GM23338 (cell line): ENCODE measurements at regions not wholly inside any gene's neighbourhood (a gene's known extent, or its start where the extent isn't known, plus 50 kb on each side); places are given as distances from the start of the nearest gene placed in this dataset.

Source experiments
- ATAC-seq: fragments of 200-7000 bp; cut with Tn5 transposase; 3 replicates; pipeline ENCODE4 v1.9.1; 2020
- DNase-seq: peaks from one replicate; pipeline ENCODE4 v3.0.0-alpha.2; 2015; ENCODE audit warnings: low spot score
- H2AFZ ChIP-seq: fragments of 200-600 bp; sonication (generic); 2 replicates; pipeline ENCODE4 v1.8.0; 2016; ENCODE audit warnings: antibody characterized with exemption, mild to moderate bottlenecking, moderate library complexity
- H3F3A ChIP-seq: fragments of 200-600 bp; sonication (generic); replicated peaks from 2 replicates; pipeline ENCODE4 v1.8.0; 2017; ENCODE audit warnings: antibody characterized with exemption, mixed run types, low read depth
- H3K27ac ChIP-seq: fragments of 200-600 bp; sonication (generic); 2 replicates; pipeline ENCODE4 v1.6.1; 2016; ENCODE audit warnings: low read depth
- H3K27me3 ChIP-seq: fragments of 200-600 bp; sonication (generic); 2 replicates; pipeline ENCODE4 v1.8.0; 2016; ENCODE audit warnings: mild to moderate bottlenecking, mixed run types, moderate library complexity; ENCODE audit not compliant: insufficient read depth
- H3K36me3 ChIP-seq: fragments of 200-600 bp; sonication (generic); 2 replicates; pipeline ENCODE4 v1.8.0; 2016; ENCODE audit warnings: mild to moderate bottlenecking; ENCODE audit not compliant: insufficient read depth
- H3K4me1 ChIP-seq: fragments of 200-600 bp; sonication (generic); 2 replicates; pipeline ENCODE4 v1.8.0; 2016; ENCODE audit warnings: mild to moderate bottlenecking, moderate library complexity; ENCODE audit not compliant: insufficient read depth
- H3K4me2 ChIP-seq: fragments of 200-600 bp; sonication (generic); 2 replicates; pipeline ENCODE4 v1.7.1; 2017; ENCODE audit warnings: mixed run types
- H3K4me3 ChIP-seq: fragments of 200-600 bp; sonication (generic); 2 replicates; pipeline ENCODE4 v1.6.1; 2016; ENCODE audit warnings: mixed run types
- H3K79me2 ChIP-seq: fragments of 200-600 bp; sonication (generic); replicated peaks from 2 replicates; pipeline ENCODE4 v1.8.0; 2017; ENCODE audit warnings: mild to moderate bottlenecking; ENCODE audit not compliant: insufficient read depth
- H3K9me2 ChIP-seq: fragments of 200-600 bp; sonication (generic); 2 replicates; pipeline ENCODE4 v1.8.0; 2017; ENCODE audit not compliant: insufficient read depth
- H4K20me1 ChIP-seq: fragments of 200-600 bp; sonication (generic); replicated peaks from 2 replicates; pipeline ENCODE4 v1.8.0; 2017; ENCODE audit warnings: mild to moderate bottlenecking; ENCODE audit not compliant: insufficient read depth
- H3K27ac Mint-ChIP-seq: 2 replicates; pipeline ENCODE4 v1.8.0; 2020; ENCODE audit warnings: inconsistent platforms, mild to moderate bottlenecking, moderate library complexity, mixed read lengths
- H3K27me3 Mint-ChIP-seq: 3 replicates; pipeline ENCODE4 v1.8.0; 2022; ENCODE audit warnings: low read depth, mild to moderate bottlenecking, moderate library complexity, mixed read lengths, inconsistent platforms; ENCODE audit not compliant: insufficient read depth, poor library complexity
- H3K36me3 Mint-ChIP-seq: 3 replicates; pipeline ENCODE4 v1.8.0; 2021; ENCODE audit warnings: low read depth, mild to moderate bottlenecking, inconsistent platforms, moderate library complexity, mixed read lengths
- H3K4me1 Mint-ChIP-seq: 3 replicates; pipeline ENCODE4 v1.8.0; 2020; ENCODE audit warnings: mild to moderate bottlenecking, inconsistent platforms, mixed read lengths
- H3K4me3 Mint-ChIP-seq: 3 replicates; pipeline ENCODE4 v1.8.0; 2021; ENCODE audit warnings: moderate library complexity, mild to moderate bottlenecking, inconsistent platforms, mixed read lengths
- H3K9me3 Mint-ChIP-seq: 3 replicates; pipeline ENCODE4 v1.8.0; 2020; ENCODE audit warnings: moderate library complexity, mild to moderate bottlenecking, inconsistent platforms, mixed read lengths
- CREB1 ChIP-seq: fragments of 250-450 bp; sonication (Bioruptor Pico); IDR thresholded peaks from 2 replicates; pipeline ENCODE4 v1.5.0; 2020; ENCODE audit warnings: low read depth, mild to moderate bottlenecking, moderate library complexity
- CTCF ChIP-seq, 2 experiments: fragments of 200-600 bp in 1 of 2; sonication (generic) in 1 of 2; conservative IDR thresholded peaks; 2 replicates each; pipeline versions ENCODE4 v1.5.1 to v1.6.1; 2016 to 2017; ENCODE audit warnings: antibody characterized with exemption in 2 of 2, low read depth in 2 of 2, mild to moderate bottlenecking in 2 of 2, moderate library complexity in 1 of 2
- ETS1 ChIP-seq: IDR thresholded peaks from 2 replicates; pipeline ENCODE4 v1.6.1; 2016; ENCODE audit warnings: antibody characterized with exemption
- EZH2 ChIP-seq: fragments of 200-600 bp; sonication (generic); IDR thresholded peaks from one replicate; pipeline ENCODE4 v1.8.0; 2017; ENCODE audit warnings: antibody characterized with exemption, mild to moderate bottlenecking, low read depth; ENCODE audit not compliant: unreplicated experiment
- EZH2phosphoT487 ChIP-seq: fragments of 200-600 bp; sonication (generic); IDR thresholded peaks from one replicate; pipeline ENCODE4 v1.8.1; 2018; ENCODE audit warnings: antibody characterized with exemption; ENCODE audit not compliant: unreplicated experiment
- JUNB ChIP-seq: IDR thresholded peaks from one replicate; pipeline ENCODE4 v1.6.1; 2016; ENCODE audit warnings: antibody characterized with exemption; ENCODE audit not compliant: unreplicated experiment
- NANOG ChIP-seq: IDR thresholded peaks from 2 replicates; pipeline ENCODE4 v1.6.1; 2016; ENCODE audit warnings: antibody characterized with exemption, borderline replicate concordance
- POLR2AphosphoS5 ChIP-seq: IDR thresholded peaks from 2 replicates; pipeline ENCODE4 v1.6.1; 2016; ENCODE audit warnings: antibody characterized with exemption, low read depth
- REST ChIP-seq: IDR thresholded peaks from one replicate; pipeline ENCODE4 v1.6.1; 2018; ENCODE audit warnings: antibody characterized with exemption; ENCODE audit not compliant: unreplicated experiment
- STAT1 ChIP-seq: IDR thresholded peaks from one replicate; pipeline ENCODE4 v1.6.1; 2016; ENCODE audit warnings: antibody characterized with exemption; ENCODE audit not compliant: unreplicated experiment
- ZNF114 ChIP-seq: fragments of 250-450 bp; sonication (Bioruptor Pico); IDR thresholded peaks from 2 replicates; pipeline ENCODE4 v1.5.0; 2020; ENCODE audit warnings: mild to moderate bottlenecking, moderate library complexity
- ZNF331 ChIP-seq: fragments of 250-450 bp; sonication (Bioruptor Pico); IDR thresholded peaks from 2 replicates; pipeline ENCODE4 v1.5.0; 2020; ENCODE audit warnings: low read depth, mild to moderate bottlenecking, moderate library complexity

GRCh38 chr1:10953505-10954193, 58.8 kb upstream of the TARDBP start:
- ATAC-seq = no peak
- Histone ChIP-seq H3K4me3 (no peak overlapping the region), H3K9me2 (no peaks in the 10 kb centered on the region), H3K36me3 (no peaks in the 10 kb centered on the region), H3K79me2 (no peaks in the 10 kb centered on the region), H3K27ac (no peak overlapping the region), H3K4me2 (no peak overlapping the region), H3K27me3 (no peaks in the 10 kb centered on the region), H2AFZ (no peak overlapping the region), H4K20me1 (no peaks in the 10 kb centered on the region), H3F3A (no peaks in the 10 kb centered on the region), H3K4me1 (peaks cover 7% of the 10 kb centered on the region; the same call in 1 of the 2 replicates)
- Mint-ChIP-seq H3K36me3 (no peaks in the 10 kb centered on the region), H3K27ac (no peak overlapping the region), H3K27me3 (peaks cover 16% of the 10 kb centered on the region), H3K4me3 (no peak overlapping the region), H3K9me3 (0 out of 3 replicates have a peak, but pooled peaks cover 2% of the 10 kb centered on the region), H3K4me1 (peaks cover 20% of the 10 kb centered on the region)
- no peak for DNase-seq
- TF ChIP-seq CREB1 (CRISPR knock-in tag) = no peak
- TF ChIP-seq ETS1 = no peak

GRCh38 chr1:10957133-10957532, 55.3 kb upstream of the TARDBP start:
- Histone ChIP-seq H3K27ac (no peak overlapping the region), H3K9me2 (no peaks in the 10 kb centered on the region), H3K36me3 (no peaks in the 10 kb centered on the region), H3F3A (no peaks in the 10 kb centered on the region), H2AFZ (no peak overlapping the region; the same call in 1 of the 2 replicates), H3K27me3 (no peaks in the 10 kb centered on the region), H4K20me1 (no peaks in the 10 kb centered on the region), H3K4me2 (no peak overlapping the region), H3K4me1 (peaks cover 16% of the 10 kb centered on the region), H3K79me2 (no peaks in the 10 kb centered on the region), H3K4me3 (no peak overlapping the region)
- no peak overlapping the region for H3K4me3 Mint-ChIP-seq
- peaks cover 9% of the 10 kb centered on the region for H3K27me3 Mint-ChIP-seq
- H3K9me3 Mint-ChIP-seq = 0 out of 3 replicates have a peak, but pooled peaks cover 2% of the 10 kb centered on the region
- H3K27ac Mint-ChIP-seq = no peak overlapping the region
- peaks cover 41% of the 10 kb centered on the region for H3K4me1 Mint-ChIP-seq
- no peaks in the 10 kb centered on the region for H3K36me3 Mint-ChIP-seq
- no peak for DNase-seq
- ATAC-seq = no peak
- no peak for TF ChIP-seq ZNF331 (CRISPR knock-in tag)
- no peak for TF ChIP-seq JUNB
- no peak for TF ChIP-seq CTCF (conservative IDR thresholded peaks at IDR 0.05; ENCODE audit: low read depth in 2 of 2)
- TF ChIP-seq STAT1 = no peak
- TF ChIP-seq POLR2AphosphoS5 = no peak
- TF ChIP-seq CREB1 (CRISPR knock-in tag) = no peak
- TF ChIP-seq EZH2phosphoT487 = no peak
- TF ChIP-seq ZNF114 (CRISPR knock-in tag) = no peak
- TF ChIP-seq EZH2 = no peak
- no peak for TF ChIP-seq NANOG
- TF ChIP-seq REST = no peak
- no peak for TF ChIP-seq ETS1
